ENCODE measurements at regions not wholly inside any gene's neighbourhood (a gene's known extent, or its start where the extent isn't known, plus 50 kb on each side); places are given as distances from the start of the nearest gene placed in this dataset.

- DNase-seq (ENCODE audit: low read depth in 2 of 2): no peak
These were observed 527.7 kb downstream of the SLC16A7 start for GRCh38 chr12:60123557-60123956.

- no peak for DNase-seq (ENCODE audit: low read depth in 2 of 2)
These were observed 541.7 kb downstream of the SLC16A7 start for GRCh38 chr12:60137513-60137912.

DNA sequence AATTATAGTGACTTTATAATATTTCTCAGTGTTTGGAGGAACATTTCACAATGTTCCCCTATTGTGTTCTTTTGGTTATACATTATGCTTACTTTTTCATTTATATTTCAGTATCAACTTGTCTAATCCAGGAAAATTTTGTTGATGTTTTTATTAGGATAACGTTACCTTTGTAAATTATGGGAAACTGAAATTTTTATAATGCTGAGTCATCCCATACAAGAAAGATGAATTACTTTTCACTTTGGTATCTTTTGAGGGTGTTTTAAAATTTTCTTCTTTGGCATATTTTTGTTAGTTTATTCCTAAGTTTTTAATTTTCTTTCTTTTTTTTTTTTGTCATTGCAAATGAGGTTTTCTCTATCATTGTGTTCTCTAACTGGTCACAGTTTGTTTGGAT lies 542.7 kb downstream of the SLC16A7 start:
- DNase-seq (ENCODE audit: low read depth in 2 of 2): no peak

DNA sequence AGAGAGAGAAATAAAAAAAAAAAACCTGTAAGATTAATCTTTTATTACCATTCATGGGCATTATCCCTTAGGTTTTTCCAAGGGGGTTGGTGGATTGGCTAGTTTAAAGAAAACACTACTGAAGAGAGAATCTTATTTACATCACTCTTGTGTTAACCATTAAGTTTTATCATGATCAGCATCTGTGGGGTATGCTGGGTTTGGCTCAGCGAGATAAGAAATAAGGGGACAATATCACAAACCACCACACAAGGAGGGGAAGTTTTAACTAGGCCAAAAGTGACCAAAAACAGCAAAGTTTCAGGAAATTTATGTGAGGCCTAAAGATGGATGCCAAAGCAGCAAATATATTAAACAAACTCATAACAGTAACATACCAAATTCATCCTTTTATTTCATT lies 548.6 kb downstream of the SLC16A7 start:
- DNase-seq (ENCODE audit: low read depth in 2 of 2): no peak

DNA sequence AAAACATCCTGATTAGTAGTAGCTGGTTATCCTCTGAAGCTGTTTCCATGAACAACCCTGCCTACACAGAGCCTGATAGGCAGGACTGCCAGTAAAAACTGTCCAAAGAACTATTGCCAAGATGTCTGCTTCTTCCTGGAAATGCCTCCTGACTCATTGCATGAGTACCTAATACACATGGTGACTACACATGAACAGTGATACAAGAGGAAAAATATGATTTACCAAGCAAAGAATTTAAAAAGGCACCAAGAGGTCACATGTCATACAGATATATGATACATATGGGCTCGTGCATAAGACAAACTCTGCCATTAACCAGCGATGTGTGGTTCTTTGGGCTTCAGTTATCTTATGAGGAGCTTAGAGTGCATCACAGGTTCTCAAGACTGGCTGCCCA lies 552.3 kb downstream of the SLC16A7 start:
- peak in 1 of 2 donors; percentile 47 for DNase-seq (ENCODE audit: low read depth in 2 of 2)

GRCh38 chr12:60148831-60149230 lies 553.0 kb downstream of the SLC16A7 start:
- peak in 1 of 2 donors; percentile 14 for DNase-seq (ENCODE audit: low read depth in 2 of 2)

DNA sequence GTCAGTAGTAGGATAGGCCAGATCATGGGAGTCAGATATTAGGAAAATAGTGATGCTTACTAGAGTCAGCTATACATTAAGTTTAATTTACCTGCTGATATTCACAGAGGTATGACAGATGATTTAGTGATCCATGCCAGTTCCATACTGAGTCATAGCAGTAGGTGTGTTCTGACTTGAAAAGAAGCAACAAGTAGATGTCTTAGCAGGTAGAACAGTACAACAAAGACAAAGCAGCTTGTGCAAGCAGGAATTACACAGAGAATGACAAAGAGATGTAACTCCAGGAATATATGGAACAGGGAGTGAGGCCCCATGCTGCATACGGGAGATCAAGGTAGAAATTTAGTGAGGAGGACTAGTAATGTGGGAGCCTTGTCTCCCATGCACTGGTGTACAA lies 556.9 kb downstream of the SLC16A7 start:
- DNase-seq (ENCODE audit: low read depth in 2 of 2): no peak

GRCh38 chr12:60159761-60160160 lies 563.9 kb downstream of the SLC16A7 start:
- DNase-seq (ENCODE audit: low read depth in 2 of 2): no peak

- no peak for DNase-seq (ENCODE audit: low read depth in 2 of 2)
These were observed 567.3 kb downstream of the SLC16A7 start for GRCh38 chr12:60162988-60163720.

DNA sequence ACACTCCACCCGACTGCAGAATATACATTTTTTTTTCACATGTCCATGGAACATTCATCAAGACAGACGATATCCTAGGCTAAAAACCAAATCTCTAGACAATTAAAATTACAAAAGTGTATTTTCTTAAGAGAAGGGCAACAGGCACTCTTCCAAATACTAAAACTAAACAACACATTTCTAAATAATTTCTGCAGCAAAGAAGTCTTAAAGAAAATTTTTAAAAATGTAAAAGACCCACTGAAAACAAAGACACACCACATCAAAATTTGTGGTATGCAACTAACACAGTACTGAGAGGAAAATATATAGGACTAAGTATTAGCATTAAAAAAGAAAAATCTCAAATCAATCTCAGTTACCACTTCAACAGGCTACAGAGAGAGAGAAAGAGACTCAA lies 570.0 kb downstream of the SLC16A7 start:
- DNase-seq (ENCODE audit: low read depth in 2 of 2): no peak

DNA sequence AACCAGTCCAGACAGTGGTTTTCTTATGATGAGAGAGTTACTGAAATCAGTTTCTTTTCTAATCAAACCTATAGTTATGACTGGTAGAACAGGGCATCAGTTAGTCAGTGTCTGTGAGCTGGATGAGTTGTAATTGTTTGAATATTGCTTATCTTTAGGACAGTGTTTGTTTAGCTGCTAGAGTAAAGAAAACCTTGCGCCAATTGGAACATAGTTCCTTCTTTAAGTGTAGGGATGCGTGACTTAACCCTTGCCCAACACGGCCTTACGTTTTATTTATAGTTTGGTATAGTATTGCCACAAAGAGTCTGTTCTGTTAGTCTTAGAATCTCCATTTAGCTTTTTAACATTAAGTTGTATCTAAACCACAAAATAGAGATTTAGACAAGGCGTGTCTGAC lies 572.6 kb downstream of the SLC16A7 start:
- DNase-seq (ENCODE audit: low read depth in 2 of 2): no peak

GRCh38 chr12:60169904-60170303 lies 574.1 kb downstream of the SLC16A7 start:
- no peak for DNase-seq (ENCODE audit: low read depth in 2 of 2)

- no peak for DNase-seq (ENCODE audit: low read depth in 2 of 2)
These were observed 576.7 kb downstream of the SLC16A7 start for GRCh38 chr12:60172266-60173211.

DNA sequence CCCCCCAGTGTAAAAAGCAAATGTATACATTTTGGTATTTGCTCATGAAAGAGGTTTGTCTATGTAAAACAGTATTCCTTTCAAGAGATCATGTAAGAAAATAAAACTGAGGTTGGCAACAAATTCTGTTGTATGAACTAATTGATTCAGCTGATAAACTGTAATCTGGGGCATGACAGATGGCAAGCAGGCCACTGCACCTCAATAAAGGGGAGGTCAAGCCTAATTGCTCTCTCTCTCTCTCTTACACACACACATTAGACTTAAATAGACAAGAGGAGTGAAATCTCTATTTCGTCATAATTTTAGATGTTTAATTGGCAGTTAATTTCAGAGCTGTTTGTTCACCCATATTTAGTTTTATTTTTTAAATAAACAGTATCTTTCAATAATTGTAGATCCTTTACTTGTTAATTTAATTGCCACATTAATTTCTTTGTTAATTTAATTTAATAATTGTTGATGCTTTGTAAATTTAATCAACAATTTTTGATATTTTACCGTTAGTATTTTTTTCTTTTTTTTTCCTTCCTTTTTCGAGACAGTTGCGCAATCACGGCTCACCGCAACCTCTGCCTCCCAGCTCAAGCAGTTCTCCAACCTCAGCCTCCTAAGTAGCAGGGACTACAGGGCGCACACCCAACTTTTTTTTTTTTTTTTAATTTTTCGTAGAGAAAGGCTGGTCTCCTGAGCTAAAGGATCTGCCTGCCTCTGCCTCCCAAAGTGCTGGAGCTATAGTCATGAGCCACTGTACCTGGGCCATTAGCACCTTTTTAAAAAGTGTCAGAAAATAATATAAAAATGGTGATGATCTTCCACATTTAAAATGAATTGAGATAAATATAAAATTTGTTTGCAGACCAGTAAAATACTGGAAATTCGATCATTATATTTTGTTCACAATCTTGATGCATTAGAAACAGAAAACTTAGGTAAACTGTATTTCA lies 577.7 kb downstream of the SLC16A7 start:
- no peak for DNase-seq (ENCODE audit: low read depth in 2 of 2)

DNA sequence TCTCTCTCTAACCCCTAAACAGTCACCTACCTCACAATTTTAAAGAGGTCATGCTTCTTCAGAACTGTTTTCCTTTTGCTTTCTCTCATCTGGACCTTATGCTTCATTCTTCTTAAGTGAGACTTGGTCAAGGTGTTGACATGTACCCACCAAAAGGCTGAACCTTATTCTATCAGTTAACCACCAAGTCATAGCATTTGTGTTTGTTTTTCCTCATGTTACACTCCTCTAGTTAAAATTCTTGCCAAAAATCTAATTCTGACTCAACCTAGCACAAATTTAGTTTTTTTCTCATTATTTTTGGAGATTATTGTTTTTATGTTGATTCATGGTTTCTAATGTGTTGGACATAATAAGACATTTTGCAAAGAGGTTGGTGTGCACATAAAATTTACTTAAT lies 578.6 kb downstream of the SLC16A7 start:
- DNase-seq (ENCODE audit: low read depth in 2 of 2): no peak

DNA sequence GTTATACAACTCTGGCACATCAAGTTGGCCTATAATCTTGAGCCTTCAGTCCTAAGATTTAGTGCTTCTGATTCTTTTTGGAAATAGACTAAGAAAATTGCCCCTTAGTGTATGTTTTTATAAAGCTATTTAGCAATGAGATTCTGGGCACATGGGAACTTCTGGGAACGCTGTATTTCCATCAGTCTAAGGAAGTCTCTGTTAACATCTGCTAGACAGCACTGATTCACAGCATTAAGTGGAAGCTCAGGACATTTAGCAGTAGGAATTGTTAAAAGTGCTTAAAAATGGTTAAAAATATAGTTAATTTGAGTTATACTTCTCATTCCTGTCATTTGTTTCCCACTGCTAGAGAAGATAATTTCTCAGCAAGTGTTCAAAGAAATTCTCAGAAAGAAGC lies 579.1 kb downstream of the SLC16A7 start:
- DNase-seq (ENCODE audit: low read depth in 2 of 2): no peak

GRCh38 chr12:60176891-60177290 lies 581.1 kb downstream of the SLC16A7 start:
- DNase-seq (ENCODE audit: low read depth in 2 of 2): no peak

DNA sequence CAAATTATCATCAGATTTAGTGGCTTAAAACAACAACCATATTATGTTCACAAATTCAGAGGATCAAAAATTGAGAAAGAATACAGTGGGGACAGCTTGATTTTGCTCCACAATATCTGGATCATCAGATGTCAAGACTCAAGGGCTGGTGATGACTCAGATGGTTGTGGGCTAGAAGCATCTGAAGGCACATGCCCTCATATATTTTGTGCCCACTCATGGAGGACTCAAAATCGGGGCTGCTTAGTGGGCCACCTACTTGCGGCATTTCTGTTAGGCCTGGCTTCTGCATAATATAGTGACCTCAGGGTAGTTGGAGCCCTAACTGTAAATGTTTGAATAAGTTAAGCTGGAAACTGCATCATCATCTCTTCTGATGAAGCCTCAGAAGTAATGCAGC lies 584.5 kb downstream of the SLC16A7 start:
- no peak for DNase-seq (ENCODE audit: low read depth in 2 of 2)

GRCh38 chr12:60182354-60182753 lies 586.5 kb downstream of the SLC16A7 start:
- no peak for DNase-seq (ENCODE audit: low read depth in 2 of 2)

GRCh38 chr12:60184096-60184495 lies 588.3 kb downstream of the SLC16A7 start:
- no peak for DNase-seq (ENCODE audit: low read depth in 2 of 2)

DNA sequence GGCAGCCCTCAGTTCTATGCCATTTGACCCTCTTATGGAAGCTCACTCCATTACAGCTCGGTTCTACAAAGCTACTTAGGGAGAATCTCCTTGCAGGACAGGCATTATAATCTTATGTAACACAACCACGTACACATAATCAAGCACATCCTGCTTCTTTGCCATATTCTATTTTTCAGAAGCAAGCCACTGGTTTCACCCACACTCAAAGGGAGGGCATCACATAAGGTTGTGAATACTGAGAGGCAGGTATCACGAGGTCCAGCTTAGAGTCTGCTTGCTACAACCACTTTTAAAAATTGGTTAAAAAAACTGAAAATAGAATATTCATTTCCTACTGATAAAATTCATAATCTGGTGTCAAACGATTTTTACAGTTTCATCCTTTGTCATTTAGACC lies 589.2 kb downstream of the SLC16A7 start:
- no peak for DNase-seq (ENCODE audit: low read depth in 2 of 2)

DNA sequence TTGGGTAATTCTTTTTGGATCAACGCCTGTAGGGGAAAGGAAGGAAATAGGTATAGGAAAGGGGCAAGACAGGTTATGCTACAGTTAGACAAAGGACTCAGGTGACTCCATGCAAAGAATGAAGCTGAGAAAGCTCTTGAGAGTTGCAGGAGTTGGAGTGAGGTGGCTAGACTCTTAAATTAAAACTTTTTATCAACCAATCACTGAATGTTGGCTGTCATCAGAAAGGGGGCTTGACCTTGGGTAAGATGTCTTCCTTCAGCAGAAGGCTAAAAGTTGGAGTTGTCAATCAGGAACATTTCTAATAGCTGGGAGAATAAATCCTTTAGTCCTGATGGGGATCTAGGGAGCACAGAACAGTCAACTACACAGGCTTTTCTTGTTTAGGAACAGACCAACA lies 595.4 kb downstream of the SLC16A7 start:
- no peak for DNase-seq (ENCODE audit: low read depth in 2 of 2)

Data from lung microvascular endothelial cell (primary cell).